ENCODE measurements at regions not wholly inside any gene's neighbourhood (a gene's known extent, or its start where the extent isn't known, plus 50 kb on each side); places are given as distances from the start of the nearest gene placed in this dataset.

DNA sequence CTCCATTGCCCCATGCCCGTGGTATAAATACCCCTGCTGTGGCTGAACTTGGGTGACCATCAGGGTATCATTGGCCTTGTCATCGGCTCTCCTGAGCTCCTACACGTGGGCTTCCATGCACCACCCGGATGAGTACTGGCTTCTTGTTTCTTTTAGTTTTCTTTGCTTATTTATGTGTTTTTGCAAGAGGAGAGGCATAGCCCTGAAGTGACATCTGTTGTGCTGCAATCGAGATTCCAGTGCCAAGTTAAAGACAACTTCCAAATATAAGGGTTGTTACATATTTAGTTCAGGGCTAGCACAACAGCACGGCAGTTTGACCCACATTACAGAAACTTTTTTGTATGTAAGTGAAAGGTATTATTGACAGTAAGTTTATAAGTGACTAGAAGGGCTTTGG lies 1087.1 kb downstream of the TBC1D22A start:
- no peak for DNase-seq

- DNase-seq, result no peak
Observed at GRCh38 chr22:47848184-47848920, 1085.9 kb downstream of the TBC1D22A start.

DNA sequence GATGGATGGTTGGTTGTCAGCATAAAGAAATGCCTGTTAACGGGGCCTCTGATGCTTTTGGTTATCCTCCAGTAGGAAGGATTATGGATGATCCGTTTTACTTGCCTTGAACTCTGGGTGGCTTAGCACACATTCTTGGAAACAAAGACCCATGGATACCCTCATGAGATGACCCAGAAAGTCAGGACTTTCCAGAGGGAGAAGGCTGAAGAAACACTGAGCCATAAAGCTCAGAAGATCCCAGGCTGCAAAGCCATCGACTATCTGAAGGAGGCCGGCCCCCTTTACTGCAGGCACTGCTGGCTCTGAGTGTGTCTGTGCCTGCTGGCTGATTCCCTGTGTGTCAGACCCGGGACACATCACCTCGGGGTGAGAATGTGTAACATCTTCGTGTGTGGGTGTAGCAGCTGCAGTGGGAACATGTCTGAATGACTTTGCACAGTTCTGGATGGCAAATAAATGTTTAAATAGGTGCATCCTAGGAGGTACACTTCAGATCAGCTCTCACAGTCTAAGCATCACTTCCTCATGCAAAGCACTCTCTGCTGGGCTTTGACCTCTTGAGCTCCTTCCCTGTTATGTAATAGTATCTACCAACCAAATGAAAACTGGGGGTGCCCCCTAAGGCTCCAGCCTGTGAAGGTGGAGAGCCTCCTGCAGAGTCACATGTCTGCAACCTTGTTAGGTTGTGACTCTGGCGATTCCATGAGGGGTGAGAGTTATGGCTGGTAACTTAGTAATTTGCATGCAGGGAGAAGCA lies 1084.9 kb downstream of the TBC1D22A start:
- no peak for DNase-seq

DNA sequence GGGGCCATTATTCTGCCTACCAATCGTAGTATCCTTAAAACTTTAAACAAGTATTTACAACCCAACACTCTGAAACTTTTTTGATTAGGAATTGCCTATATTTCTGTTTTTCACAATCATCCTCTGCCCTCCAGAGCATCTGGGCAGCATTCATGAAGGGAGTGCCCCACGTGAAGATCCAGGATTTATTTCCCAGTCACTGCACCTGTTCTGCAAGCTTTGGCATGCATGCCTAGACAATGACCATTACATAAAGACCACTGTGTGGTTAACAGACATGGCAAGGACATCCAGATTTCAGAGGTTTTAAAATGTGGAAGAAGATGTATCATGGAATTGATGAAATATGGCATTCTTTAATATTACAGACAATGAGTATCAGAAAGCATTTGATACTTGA lies 1083.8 kb downstream of the TBC1D22A start:
- DNase-seq, result no peak

GRCh38 chr22:47842119-47842518 lies 1079.7 kb downstream of the TBC1D22A start:
- DNase-seq, result no peak

GRCh38 chr22:47841156-47841555 lies 1078.7 kb downstream of the TBC1D22A start:
- no peak for DNase-seq

GRCh38 chr22:47839595-47840227 lies 1077.3 kb downstream of the TBC1D22A start:
- DNase-seq, result no peak

DNA sequence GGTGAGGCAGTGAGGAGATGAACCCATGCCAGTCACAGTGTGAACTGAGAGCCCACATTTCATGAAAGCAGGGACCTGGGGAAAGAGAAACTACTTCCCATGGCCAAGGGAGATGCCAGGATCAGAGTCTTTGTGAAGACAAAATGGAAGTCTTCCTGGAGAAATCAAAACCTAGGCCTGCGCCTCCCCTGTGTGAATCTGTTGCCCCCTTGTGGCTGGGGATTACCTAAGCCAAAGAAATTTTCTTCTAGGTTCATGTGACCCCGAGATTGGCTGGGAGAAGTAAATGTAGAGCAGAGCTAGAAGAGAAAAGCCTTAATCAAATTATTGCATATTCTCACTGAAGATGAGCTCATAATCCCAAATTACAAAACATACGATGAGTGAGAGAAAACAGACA lies 1075.3 kb downstream of the TBC1D22A start:
- no peak for DNase-seq

DNA sequence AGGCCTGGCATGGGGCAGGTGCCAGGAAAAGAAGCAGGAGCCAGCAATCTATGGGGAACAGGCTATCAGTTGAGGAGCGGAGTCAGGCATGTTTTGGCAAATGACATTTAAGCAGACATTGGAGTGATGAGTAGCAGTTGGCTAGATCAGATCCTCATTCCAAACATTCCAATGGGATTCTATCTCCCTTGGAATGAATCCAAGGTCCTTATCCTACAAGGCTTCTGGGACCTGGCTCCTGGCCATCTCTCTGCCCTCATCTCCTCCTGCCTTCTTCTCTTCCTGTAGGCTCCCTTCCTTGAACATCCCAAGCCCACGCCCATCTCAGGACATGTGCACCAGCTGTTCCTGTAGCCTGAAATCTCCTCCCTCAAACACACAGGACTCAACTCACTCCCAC lies 1074.5 kb downstream of the TBC1D22A start:
- no peak for DNase-seq

- no peak for DNase-seq
Observed at GRCh38 chr22:47835726-47836125, 1073.3 kb downstream of the TBC1D22A start.

DNA sequence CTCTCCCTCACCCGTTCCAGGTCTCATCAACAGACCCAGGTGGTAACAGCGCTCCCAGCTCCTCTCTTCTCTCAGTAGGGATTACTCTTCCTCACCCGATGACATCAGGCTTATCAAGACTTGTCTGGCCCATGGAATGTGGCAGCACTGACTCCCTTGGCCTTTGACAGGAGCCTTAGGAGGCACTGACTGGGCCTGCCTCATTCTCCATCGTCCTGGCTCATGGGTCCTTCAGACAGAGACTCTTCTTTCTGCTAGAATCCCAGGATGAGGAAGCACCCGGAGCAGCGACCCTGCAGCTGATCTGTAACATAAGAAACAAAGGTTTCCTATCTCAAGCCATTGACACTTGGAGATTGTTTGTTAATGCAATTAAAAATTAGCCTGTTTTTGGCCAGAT lies 1063.6 kb downstream of the TBC1D22A start:
- DNase-seq, result no peak

DNA sequence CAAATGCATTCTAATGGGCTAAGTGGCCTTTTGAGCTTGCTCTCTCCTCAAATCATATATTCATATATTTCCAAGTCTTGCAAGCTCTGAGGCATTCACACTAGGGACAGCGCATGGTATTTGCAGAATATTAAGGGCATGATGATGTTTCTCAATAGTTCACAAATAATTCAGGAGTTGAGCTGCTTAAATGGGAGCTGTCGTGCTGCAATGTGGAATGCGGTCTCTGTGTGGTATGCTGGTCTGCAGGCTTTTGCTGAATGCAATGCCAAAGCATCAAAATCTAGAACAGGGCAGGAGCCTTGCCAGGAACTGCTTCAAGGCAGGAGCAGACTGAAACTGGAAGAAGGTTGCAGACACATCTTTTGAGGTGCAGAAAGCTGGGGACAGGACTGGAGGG lies 1060.0 kb downstream of the TBC1D22A start:
- no peak for DNase-seq

GRCh38 chr22:47818496-47818895 lies 1056.0 kb downstream of the TBC1D22A start:
- no peak for DNase-seq

GRCh38 chr22:47817380-47817779 lies 1054.9 kb downstream of the TBC1D22A start:
- no peak for DNase-seq

GRCh38 chr22:47816863-47817210 lies 1054.4 kb downstream of the TBC1D22A start:
- DNase-seq, result no peak

GRCh38 chr22:47816121-47816862 lies 1053.8 kb downstream of the TBC1D22A start:
- no peak for DNase-seq

GRCh38 chr22:47814474-47814873 lies 1052.0 kb downstream of the TBC1D22A start:
- DNase-seq, result no peak

- no peak for DNase-seq
Observed at GRCh38 chr22:47813661-47814060, 1051.2 kb downstream of the TBC1D22A start.

DNA sequence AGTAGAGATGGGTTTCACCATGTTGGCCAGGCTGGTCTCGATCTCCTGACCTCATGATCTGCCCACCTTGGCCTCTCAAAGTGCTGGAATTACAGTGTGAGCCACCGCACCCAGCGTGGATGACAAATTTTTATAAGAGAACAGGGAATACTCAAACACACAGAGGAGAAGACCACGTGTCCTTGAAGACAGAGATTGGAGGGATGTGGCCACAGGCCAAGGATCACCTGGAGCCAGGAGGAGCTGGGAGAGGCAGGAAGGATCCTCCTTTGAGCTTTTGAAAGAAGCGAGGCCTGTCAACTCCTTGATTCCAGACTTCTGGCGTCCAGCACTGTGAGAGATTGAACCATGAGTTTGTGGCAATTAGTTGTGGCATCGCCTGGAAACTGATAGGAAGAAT lies 1049.5 kb downstream of the TBC1D22A start:
- no peak for DNase-seq

- DNase-seq, result no peak
Observed at GRCh38 chr22:47810505-47811500, 1048.4 kb downstream of the TBC1D22A start.

DNA sequence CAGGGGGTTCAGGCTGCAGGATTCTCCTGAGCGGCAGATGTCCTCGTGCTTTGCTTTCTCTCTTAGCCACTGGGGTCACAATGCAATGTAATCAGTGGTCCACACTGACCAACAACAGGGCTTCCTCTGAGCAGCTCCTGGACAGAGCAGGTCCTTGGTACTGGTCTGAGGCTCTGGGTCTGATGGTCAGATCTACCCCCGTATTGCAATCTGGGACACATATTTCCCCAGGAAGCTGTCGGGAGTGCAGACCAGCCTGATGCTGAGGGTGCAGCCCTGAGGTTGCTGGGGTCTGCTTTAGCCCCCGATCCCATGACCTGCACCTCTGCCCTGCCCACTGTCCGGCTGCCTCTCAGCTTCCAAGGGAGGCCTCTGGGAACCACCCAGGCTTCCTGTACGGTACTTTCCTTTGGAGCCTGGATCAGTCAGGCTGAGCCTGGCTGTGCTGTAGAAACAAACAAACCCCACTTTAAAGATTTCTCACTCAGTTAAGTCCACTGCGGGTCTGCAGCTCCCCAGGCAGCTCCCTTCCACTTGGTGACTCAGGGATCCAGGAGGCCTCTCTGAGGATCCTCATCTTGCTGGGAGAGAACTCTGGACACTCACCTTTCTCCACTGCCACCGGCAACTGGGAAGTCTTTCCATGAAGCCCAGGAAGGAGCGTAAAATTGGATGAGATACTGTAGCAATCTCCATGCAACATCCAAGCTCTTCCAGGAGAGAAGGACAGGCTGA lies 1046.6 kb downstream of the TBC1D22A start:
- DNase-seq, result no peak

Measured in activated naive CD4-positive, alpha-beta T cell treated with anti-CD3 and anti-CD28 coated beads, Interleukin-2, amount 50 U/mL, for 16 hours (primary cell).